ENCODE measurements at regions not wholly inside any gene's neighbourhood (a gene's known extent, or its start where the extent isn't known, plus 50 kb on each side); places are given as distances from the start of the nearest gene placed in this dataset.

DNA sequence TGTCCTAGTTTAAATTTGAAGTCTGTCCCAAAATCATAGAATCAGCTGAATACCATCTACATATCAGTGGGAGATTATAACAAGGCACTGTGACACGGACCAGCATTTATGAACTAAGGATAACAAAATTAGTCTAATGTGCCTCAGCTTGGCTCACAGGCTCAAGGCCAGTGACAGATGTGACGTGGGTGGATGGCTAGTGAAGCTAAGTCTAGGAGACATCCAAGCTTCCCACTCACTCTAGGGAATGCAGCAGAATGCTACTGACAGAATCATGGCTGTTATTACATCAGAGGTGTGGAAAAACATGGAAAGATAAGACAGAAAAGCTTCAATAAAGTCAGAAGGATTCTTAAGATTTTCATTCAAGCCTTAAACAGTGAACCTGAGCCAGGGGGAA, 329.9 kb downstream of the NAF1 start:
- TF ChIP-seq, protein P1, sequence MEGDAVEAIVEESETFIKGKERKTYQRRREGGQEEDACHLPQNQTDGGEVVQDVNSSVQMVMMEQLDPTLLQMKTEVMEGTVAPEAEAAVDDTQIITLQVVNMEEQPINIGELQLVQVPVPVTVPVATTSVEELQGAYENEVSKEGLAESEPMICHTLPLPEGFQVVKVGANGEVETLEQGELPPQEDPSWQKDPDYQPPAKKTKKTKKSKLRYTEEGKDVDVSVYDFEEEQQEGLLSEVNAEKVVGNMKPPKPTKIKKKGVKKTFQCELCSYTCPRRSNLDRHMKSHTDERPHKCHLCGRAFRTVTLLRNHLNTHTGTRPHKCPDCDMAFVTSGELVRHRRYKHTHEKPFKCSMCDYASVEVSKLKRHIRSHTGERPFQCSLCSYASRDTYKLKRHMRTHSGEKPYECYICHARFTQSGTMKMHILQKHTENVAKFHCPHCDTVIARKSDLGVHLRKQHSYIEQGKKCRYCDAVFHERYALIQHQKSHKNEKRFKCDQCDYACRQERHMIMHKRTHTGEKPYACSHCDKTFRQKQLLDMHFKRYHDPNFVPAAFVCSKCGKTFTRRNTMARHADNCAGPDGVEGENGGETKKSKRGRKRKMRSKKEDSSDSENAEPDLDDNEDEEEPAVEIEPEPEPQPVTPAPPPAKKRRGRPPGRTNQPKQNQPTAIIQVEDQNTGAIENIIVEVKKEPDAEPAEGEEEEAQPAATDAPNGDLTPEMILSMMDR (IDR thresholded peaks at IDR 0.05): no peak
- no peak for TF ChIP-seq POLR2A (IDR thresholded peaks at IDR 0.05)
